Transverse colon (tissue), 4 donors: ENCODE measurements at regions not wholly inside any gene's neighbourhood (a gene's known extent, or its start where the extent isn't known, plus 50 kb on each side); places are given as distances from the start of the nearest gene placed in this dataset.

Experiments
- DNase-seq: peaks from one replicate; pipeline ENCODE4 v3.0.0-alpha.2; 2019
- H3K27ac ChIP-seq, 4 donors: fragments of 200-600 bp; sonication (generic); 2 replicates each; pipeline ENCODE4 v1.5.1; 2016 to 2018; ENCODE audit warnings: inconsistent platforms in 4 of 4
- H3K27me3 ChIP-seq: fragments of 200-600 bp; sonication (generic); 2 replicates; pipeline ENCODE4 v1.5.1; 2017; ENCODE audit warnings: inconsistent platforms
- H3K36me3 ChIP-seq, 4 donors: fragments of 200-600 bp; sonication (generic); 2 replicates each; pipeline ENCODE4 v1.5.1; 2017 to 2019; ENCODE audit warnings: inconsistent platforms in 4 of 4
- H3K4me1 ChIP-seq, 4 donors: fragments of 200-600 bp; sonication (generic); 2 replicates each; pipeline ENCODE4 v1.5.1; 2017 to 2020; ENCODE audit warnings: inconsistent platforms in 4 of 4
- H3K4me3 ChIP-seq, 4 donors: fragments of 200-600 bp; sonication (generic); 1 replicate in 1 of 4; 2 replicates in 3 of 4; pipeline versions ENCODE4 v1.5.1 to v1.6.1; 2017 to 2019; ENCODE audit warnings: inconsistent platforms in 4 of 4
- H3K9me3 ChIP-seq, 2 donors: fragments of 200-600 bp; sonication (generic); 2 replicates each; pipeline ENCODE4 v1.5.1; 2017 to 2019; ENCODE audit warnings: inconsistent platforms in 2 of 2
- EP300 ChIP-seq: sonication (generic); formaldehyde crosslinking; IDR thresholded peaks from one replicate; pipeline ENCODE4 v1.6.1; 2017; ENCODE audit warnings: antibody characterized with exemption, low read depth
- POLR2A ChIP-seq: fragments of 450-650 bp; IDR thresholded peaks from one replicate; pipeline ENCODE4 v1.6.1; 2016; ENCODE audit warnings: antibody characterized with exemption, mild to moderate bottlenecking, moderate library complexity
- POLR2AphosphoS5 ChIP-seq, 3 donors: sonication (generic); formaldehyde crosslinking; IDR thresholded peaks; one replicate each; pipeline ENCODE4 v1.6.1; 2016; ENCODE audit warnings: antibody characterized with exemption in 3 of 3
- WGBS, 2 donors: methylation state at CpG; one replicate each; pipeline ENCODE4 v1.1.5; 2018; ENCODE audit warnings: low coverage in 1 of 2; 5-methylcytosine and 5-hydroxymethylcytosine counted together
- in situ Hi-C, 4 donors: fragments of 200-750 bp; cut with MboI; loops; one replicate each; pipeline versions ENCODE4 v1.15.0 to v1.15.1; 2017; ENCODE audit warnings: low sequenced_read_pairs in 3 of 4, low pct_ligation_motif_present in 1 of 4, low pct_unique_long_range_greater_than_20kb in 1 of 4
- intact Hi-C: fragments of 100-400 bp; cut with DNase I; formaldehyde crosslinking; loops from one replicate; pipeline ENCODE4 v1.15.1; 2023; ENCODE audit warnings: low total_unique reads
- TF ChIP-seq, protein P1 (sequence below), 5 experiments: fragments of 200-600 bp in 3 of 5; fragments of 450-650 bp in 2 of 5; sonication (generic) in 3 of 5; IDR thresholded peaks; 1 replicate in 2 of 5; 2 replicates in 3 of 5; pipeline ENCODE4 v1.5.1; 2016 to 2017; ENCODE audit warnings: antibody characterized with exemption in 5 of 5, inconsistent platforms in 3 of 5, mild to moderate bottlenecking in 2 of 5, moderate library complexity in 1 of 5

DNA sequence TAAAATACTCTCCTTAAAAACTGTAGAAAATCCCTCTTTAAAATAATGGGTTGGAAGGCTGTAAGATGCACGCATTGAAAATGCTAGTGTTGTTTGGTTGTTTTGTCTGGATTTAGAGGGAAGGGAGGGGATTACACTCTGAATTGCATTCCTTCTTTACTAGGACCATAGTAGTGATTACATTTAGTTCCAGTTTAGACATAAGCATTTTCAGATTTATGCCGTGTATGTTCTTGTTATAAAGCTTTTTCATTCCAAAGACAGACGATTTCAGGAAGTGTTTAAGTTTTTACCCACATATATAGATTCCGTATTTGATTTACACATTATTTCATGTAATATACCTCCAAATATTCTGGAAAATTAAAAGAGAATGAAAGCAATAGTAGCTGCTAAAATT is 538.4 kb downstream of the PTPRC start:
- no peak for DNase-seq
- Histone ChIP-seq H3K36me3 (no peaks in the 10 kb centered on the region), H3K9me3 (no peaks in the 10 kb centered on the region), H3K27me3 (no peaks in the 10 kb centered on the region), H3K4me3 (no peak overlapping the region), H3K27ac (no peak overlapping the region), H3K4me1 (no peaks in the 10 kb centered on the region)
- intact Hi-C loops = no loop called here
- in situ Hi-C loops = no loop called here
- TF ChIP-seq, protein P1, sequence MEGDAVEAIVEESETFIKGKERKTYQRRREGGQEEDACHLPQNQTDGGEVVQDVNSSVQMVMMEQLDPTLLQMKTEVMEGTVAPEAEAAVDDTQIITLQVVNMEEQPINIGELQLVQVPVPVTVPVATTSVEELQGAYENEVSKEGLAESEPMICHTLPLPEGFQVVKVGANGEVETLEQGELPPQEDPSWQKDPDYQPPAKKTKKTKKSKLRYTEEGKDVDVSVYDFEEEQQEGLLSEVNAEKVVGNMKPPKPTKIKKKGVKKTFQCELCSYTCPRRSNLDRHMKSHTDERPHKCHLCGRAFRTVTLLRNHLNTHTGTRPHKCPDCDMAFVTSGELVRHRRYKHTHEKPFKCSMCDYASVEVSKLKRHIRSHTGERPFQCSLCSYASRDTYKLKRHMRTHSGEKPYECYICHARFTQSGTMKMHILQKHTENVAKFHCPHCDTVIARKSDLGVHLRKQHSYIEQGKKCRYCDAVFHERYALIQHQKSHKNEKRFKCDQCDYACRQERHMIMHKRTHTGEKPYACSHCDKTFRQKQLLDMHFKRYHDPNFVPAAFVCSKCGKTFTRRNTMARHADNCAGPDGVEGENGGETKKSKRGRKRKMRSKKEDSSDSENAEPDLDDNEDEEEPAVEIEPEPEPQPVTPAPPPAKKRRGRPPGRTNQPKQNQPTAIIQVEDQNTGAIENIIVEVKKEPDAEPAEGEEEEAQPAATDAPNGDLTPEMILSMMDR (IDR thresholded peaks at IDR 0.05) = no peak
- TF ChIP-seq POLR2A = no peak
- no peak for TF ChIP-seq POLR2AphosphoS5 (IDR thresholded peaks at IDR 0.05)
- TF ChIP-seq EP300 = no peak
- WGBS, 2 donors = 77 to 80% methylated on average over 4 of the region's 4 CpGs

DNA sequence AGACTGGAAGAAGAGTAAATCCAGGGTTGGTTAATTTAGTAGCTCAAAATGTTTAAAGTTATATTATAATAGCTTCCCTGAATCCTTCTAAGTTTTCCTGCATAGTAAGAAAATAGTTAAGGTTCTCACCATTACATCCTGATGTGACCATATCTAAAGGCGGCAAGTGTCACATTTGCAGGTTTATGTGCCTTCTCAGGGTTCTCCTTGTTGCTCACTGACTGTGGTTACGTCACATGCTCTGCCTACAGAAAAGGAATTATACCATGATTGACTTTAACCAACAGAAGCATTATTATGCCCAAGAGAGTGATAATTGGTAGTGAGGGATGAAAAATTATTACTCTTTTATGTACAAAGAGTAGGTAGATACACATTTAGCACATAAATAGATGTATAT is 539.8 kb downstream of the PTPRC start:
- no peaks in the 10 kb centered on the region for H3K36me3 ChIP-seq
- intact Hi-C loops = no loop called here
- H3K27ac ChIP-seq = no peak overlapping the region
- WGBS, 2 donors = 92 to 100% methylated on average over 2 of the region's 2 CpGs
- no peak overlapping the region for H3K4me3 ChIP-seq
- DNase-seq = no peak
- TF ChIP-seq EP300 (no peak), POLR2AphosphoS5 (IDR thresholded peaks at IDR 0.05) (no peak), POLR2A (no peak)
- TF ChIP-seq, protein P1 (IDR thresholded peaks at IDR 0.05) = no peak
- in situ Hi-C loops = no loop called here
- no peaks in the 10 kb centered on the region for H3K27me3 ChIP-seq
- H3K4me1 ChIP-seq = no peaks in the 10 kb centered on the region
- no peaks in the 10 kb centered on the region for H3K9me3 ChIP-seq

DNA sequence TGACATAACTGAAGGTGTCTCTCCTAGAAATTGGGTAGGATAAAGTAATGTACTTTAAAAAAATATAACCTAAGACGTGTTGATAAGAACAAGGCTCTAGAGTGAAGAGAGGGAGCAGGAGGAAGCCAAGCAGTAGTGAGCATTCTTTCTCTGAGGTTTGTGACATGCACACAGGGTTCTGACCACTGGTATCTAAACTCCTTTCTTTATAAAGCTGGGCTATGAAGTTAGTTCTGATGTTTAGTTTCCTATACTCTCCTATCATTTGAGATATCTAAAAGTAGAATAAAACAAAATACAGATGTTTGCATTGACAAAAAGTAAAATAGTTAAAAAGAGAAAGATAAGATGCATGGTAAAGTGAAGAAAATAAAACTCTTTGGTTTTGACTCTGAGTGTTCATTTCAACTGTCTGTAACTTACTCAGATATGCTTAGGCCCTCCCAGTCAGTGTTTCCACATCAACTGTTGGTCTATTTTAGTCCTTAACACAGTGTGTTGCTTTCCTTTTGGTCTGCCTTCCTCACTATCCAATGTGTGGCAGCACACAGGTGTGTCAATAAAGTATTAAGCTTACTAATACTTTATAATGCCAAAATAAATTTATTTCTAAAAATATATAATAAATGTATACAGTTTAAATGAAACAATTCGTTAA is 543.5 kb downstream of the PTPRC start:
- no peaks in the 10 kb centered on the region for H3K36me3 ChIP-seq
- H3K9me3 ChIP-seq = no peaks in the 10 kb centered on the region
- no peaks in the 10 kb centered on the region for H3K4me1 ChIP-seq
- in situ Hi-C loops (no loop called here), intact Hi-C loops (no loop called here)
- no peaks in the 10 kb centered on the region for H3K27me3 ChIP-seq
- TF ChIP-seq EP300 (no peak), POLR2A (no peak), POLR2AphosphoS5 (IDR thresholded peaks at IDR 0.05) (no peak)
- TF ChIP-seq, protein P1 (IDR thresholded peaks at IDR 0.05) = no peak
- 56 to 64% methylated on average over 2 of the region's 2 CpGs for WGBS, 2 donors
- H3K27ac ChIP-seq = no peak overlapping the region
- no peak overlapping the region for H3K4me3 ChIP-seq
- DNase-seq = no peak

DNA sequence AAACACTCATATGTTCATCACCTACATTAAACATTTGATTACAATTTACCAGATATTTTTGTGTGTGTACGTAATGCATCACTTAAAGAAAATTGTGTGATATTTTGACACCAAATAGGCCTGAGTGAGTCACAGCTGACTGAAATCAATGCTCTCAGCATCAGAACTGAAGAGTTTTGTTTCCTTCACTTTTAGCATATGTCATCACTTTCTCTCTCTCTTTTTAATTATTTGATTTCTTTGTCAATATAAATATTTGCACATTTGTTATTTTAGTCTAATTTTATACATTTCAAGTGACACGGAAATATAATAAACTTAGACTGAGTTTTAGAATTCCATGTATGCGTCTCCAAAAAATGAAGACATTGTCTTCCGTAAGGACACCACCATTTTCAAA is 545.3 kb downstream of the PTPRC start:
- intact Hi-C loops (loop anchor here (2.0 kb wide), 1 partner anchor 71 kb away; no protein-coding TSS in a partner anchor), in situ Hi-C loops (no loop called here)
- Histone ChIP-seq H3K9me3 (no peaks in the 10 kb centered on the region), H3K36me3 (no peaks in the 10 kb centered on the region), H3K27ac (no peak overlapping the region), H3K4me3 (no peak overlapping the region), H3K4me1 (no peaks in the 10 kb centered on the region), H3K27me3 (no peaks in the 10 kb centered on the region)
- no peak for TF ChIP-seq EP300
- TF ChIP-seq, protein P1 (IDR thresholded peaks at IDR 0.05) = no peak
- no peak for TF ChIP-seq POLR2AphosphoS5 (IDR thresholded peaks at IDR 0.05)
- TF ChIP-seq POLR2A = no peak
- WGBS, 2 donors = 92 to 95% methylated on average over 4 of the region's 4 CpGs
- no peak for DNase-seq
